GM21717 (cell line): ENCODE measurements at regions not wholly inside any gene's neighbourhood (a gene's known extent, or its start where the extent isn't known, plus 50 kb on each side); places are given as distances from the start of the nearest gene placed in this dataset.

Source experiments
- ATAC-seq: cut with Tn5 transposase; IDR thresholded peaks from one replicate; pipeline ENCODE4 v1.9.1; 2021; ENCODE audit warnings: mild to moderate bottlenecking, moderate library complexity; ENCODE audit not compliant: unreplicated experiment

- no peak for ATAC-seq
Measured at GRCh38 chr15:93459396-93459795, 370.4 kb upstream of the RGMA start.

- no peak for ATAC-seq
Measured at GRCh38 chr15:93458597-93458996, 369.6 kb upstream of the RGMA start.

- no peak for ATAC-seq
Measured at GRCh38 chr15:93454788-93455187, 365.8 kb upstream of the RGMA start.

- no peak for ATAC-seq
Measured at GRCh38 chr15:93452537-93453211, 363.7 kb upstream of the RGMA start.

- ATAC-seq = no peak
Measured at GRCh38 chr15:93451822-93452221, 362.8 kb upstream of the RGMA start.

GRCh38 chr15:93451265-93451664, 362.3 kb upstream of the RGMA start:
- no peak for ATAC-seq

- no peak for ATAC-seq
Measured at GRCh38 chr15:93449798-93450197, 360.8 kb upstream of the RGMA start.

GRCh38 chr15:93438310-93438709, 349.3 kb upstream of the RGMA start:
- ATAC-seq = no peak

- ATAC-seq = no peak
Measured at GRCh38 chr15:93432474-93432873, 343.5 kb upstream of the RGMA start.

GRCh38 chr15:93428807-93429351, 339.9 kb upstream of the RGMA start:
- ATAC-seq = no peak

GRCh38 chr15:93428150-93428549, 339.1 kb upstream of the RGMA start:
- ATAC-seq = no peak

- no peak for ATAC-seq
Measured at GRCh38 chr15:93424131-93424530, 335.1 kb upstream of the RGMA start.

GRCh38 chr15:93422476-93422875, 333.5 kb upstream of the RGMA start:
- ATAC-seq = no peak

- no peak for ATAC-seq
Measured at GRCh38 chr15:93420477-93420876, 331.5 kb upstream of the RGMA start.

GRCh38 chr15:93420050-93420452, 331.0 kb upstream of the RGMA start:
- ATAC-seq = no peak

GRCh38 chr15:93418566-93418965, 329.6 kb upstream of the RGMA start:
- no peak for ATAC-seq

GRCh38 chr15:93417631-93418030, 328.6 kb upstream of the RGMA start:
- no peak for ATAC-seq

GRCh38 chr15:93417156-93417555, 328.1 kb upstream of the RGMA start:
- no peak for ATAC-seq

GRCh38 chr15:93415576-93415975, 326.6 kb upstream of the RGMA start:
- no peak for ATAC-seq

- ATAC-seq = no peak
Measured at GRCh38 chr15:93414576-93415231, 325.7 kb upstream of the RGMA start.

- no peak for ATAC-seq
Measured at GRCh38 chr15:93413745-93414144, 324.7 kb upstream of the RGMA start.

- ATAC-seq = no peak
Measured at GRCh38 chr15:93399121-93399520, 310.1 kb upstream of the RGMA start.
